Natural killer cell (primary cell): ENCODE measurements at regions not wholly inside any gene's neighbourhood (a gene's known extent, or its start where the extent isn't known, plus 50 kb on each side); places are given as distances from the start of the nearest gene placed in this dataset.

Experiments
- ATAC-seq, 3 donors: fragments of 150-1000 bp in 2 of 3; fragments of 200-7000 bp in 1 of 3; cut with Tn5 transposase; 1 replicate in 1 of 3; 2 replicates in 2 of 3; pipeline ENCODE4 v1.10.0; 2021; ENCODE audit warnings: mild to moderate bottlenecking in 2 of 3, moderate library complexity in 2 of 3
- DNase-seq, 2 donors: peaks; one replicate each; pipeline versions ENCODE4 v3.0.0 to v3.0.0-alpha.2; 2013 to 2021; ENCODE audit warnings: mixed read lengths in 1 of 2
- H3K27ac ChIP-seq: one replicate; pipeline ENCODE4 v1.5.1; 2013; ENCODE audit warnings: mild to moderate bottlenecking, low read length
- H3K27me3 ChIP-seq: one replicate; pipeline ENCODE4 v1.6.1; 2013; ENCODE audit warnings: low read length; ENCODE audit not compliant: control insufficient read depth, insufficient read depth
- H3K36me3 ChIP-seq: one replicate; pipeline ENCODE4 v1.6.1; 2013; ENCODE audit warnings: low read length; ENCODE audit not compliant: control insufficient read depth, insufficient read depth
- H3K4me1 ChIP-seq: one replicate; pipeline ENCODE4 v1.6.1; 2013; ENCODE audit warnings: low read length; ENCODE audit not compliant: control insufficient read depth, insufficient read depth
- H3K4me3 ChIP-seq: one replicate; pipeline ENCODE4 v1.5.1; 2013; ENCODE audit warnings: low read length
- H3K9me3 ChIP-seq: one replicate; pipeline ENCODE4 v1.6.1; 2013; ENCODE audit warnings: low read length; ENCODE audit not compliant: control insufficient read depth, insufficient read depth
- H3K27ac Mint-ChIP-seq, 2 donors: one replicate each; pipeline ENCODE4 v1.8.0; 2022; ENCODE audit warnings: mild to moderate bottlenecking in 2 of 2, mixed read lengths in 2 of 2, moderate library complexity in 1 of 2
- H3K27me3 Mint-ChIP-seq, 2 donors: one replicate each; pipeline ENCODE4 v1.8.0; 2022; ENCODE audit warnings: low read depth in 2 of 2, mixed read lengths in 2 of 2
- H3K36me3 Mint-ChIP-seq: one replicate; pipeline ENCODE4 v1.8.0; 2022; ENCODE audit warnings: mixed read lengths
- H3K4me1 Mint-ChIP-seq, 2 donors: one replicate each; pipeline ENCODE4 v1.8.0; 2022; ENCODE audit warnings: mixed read lengths in 2 of 2
- H3K4me3 Mint-ChIP-seq: one replicate; pipeline ENCODE4 v1.8.0; 2022; ENCODE audit warnings: mild to moderate bottlenecking, moderate library complexity, mixed read lengths
- H3K9me3 Mint-ChIP-seq, 2 donors: one replicate each; pipeline ENCODE4 v1.8.0; 2022; ENCODE audit warnings: mixed read lengths in 2 of 2
- WGBS: methylation state at CpG from one replicate; pipeline ENCODE4 v1.1.7; 2013; ENCODE audit warnings: missing lambda C conversion rate; ENCODE audit not compliant: insufficient coverage; 5-methylcytosine and 5-hydroxymethylcytosine counted together
- intact Hi-C: fragments of 100-400 bp; cut with micrococcal nuclease; formaldehyde crosslinking; loops from one replicate; pipeline ENCODE4 v1.14.2; 2022
- TF ChIP-seq, protein P1 (sequence below): fragments of 200-600 bp; IDR thresholded peaks from one replicate; pipeline ENCODE4 v1.8.0; 2022; ENCODE audit warnings: antibody characterized with exemption

DNA sequence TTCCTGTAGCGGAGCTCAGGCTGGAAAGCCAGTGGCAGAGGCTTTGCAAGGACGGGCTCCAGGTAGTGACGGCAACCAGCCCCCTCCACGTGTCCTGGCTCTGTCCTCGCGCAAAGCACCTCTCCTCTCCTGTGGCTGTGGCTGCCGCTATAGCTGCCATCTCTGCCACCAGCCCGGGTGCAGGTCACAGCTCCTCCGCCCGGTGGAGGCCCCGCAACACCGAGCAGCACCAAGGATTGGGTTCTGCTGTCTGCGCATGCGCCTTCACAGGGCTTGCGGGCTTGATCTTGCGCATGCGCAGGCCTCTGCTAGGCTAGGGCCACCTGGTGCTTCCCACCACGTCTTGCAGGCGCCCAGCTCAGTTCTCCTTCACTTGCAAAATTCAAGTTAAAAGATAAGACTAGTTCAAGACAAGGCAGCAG lies 625.4 kb downstream of the QKI start:
- ATAC-seq, result peak in 2 of 3 donors; percentile 61 to 81
- DNase-seq, result peak in 1 of 2 donors; percentile 80
- 85% methylated on average over 19 of the region's 19 CpGs for WGBS

DNA sequence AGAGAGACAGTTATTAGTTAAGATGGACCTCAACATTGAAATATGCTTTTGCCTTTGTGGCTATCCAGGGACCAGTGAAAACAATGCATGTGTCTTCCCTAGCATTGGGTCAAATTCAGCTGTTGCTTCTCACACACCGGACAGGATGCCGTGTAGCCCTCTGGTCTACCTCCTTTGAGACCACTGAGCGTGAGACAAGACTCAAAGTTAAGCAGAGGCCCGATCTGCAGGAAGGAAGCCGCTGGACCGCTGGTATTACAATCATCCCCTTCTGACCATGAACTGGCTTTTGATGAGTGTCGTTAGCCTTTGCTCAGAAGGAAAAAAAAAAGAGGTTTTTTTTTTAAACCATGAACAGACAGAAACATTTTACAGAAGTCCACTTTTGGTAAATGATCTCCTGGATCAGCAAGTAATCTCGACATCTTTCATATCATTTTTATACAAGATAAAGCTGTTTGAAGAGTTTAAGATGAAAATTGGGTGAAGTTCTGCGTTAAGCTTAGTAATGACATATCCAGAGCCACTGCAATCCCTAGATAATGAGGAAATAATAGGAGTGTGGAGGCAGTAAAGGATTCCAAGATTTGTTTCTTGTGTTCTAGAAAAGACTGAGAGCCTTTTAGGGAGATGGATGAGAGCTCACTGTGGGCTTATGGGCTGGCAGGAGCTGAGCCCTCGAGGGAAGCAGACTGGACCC lies 622.8 kb downstream of the QKI start:
- Histone ChIP-seq H3K9me3 (no peaks in the 10 kb centered on the region), H3K4me3 (no peak overlapping the region), H3K4me1 (no peaks in the 10 kb centered on the region), H3K36me3 (no peaks in the 10 kb centered on the region), H3K27me3 (no peaks in the 10 kb centered on the region), H3K27ac (no peak overlapping the region)
- intact Hi-C loops, result no loop called here
- WGBS, result 40% methylated on average over 8 of the region's 10 CpGs
- no peak overlapping the region for H3K4me3 Mint-ChIP-seq
- peaks cover 9 to 35% of the 10 kb centered on the region in 2 donors for H3K27me3 Mint-ChIP-seq
- H3K27ac Mint-ChIP-seq, result no peak overlapping the region
- no peaks in the 10 kb centered on the region for H3K9me3 Mint-ChIP-seq
- TF ChIP-seq, protein P1, sequence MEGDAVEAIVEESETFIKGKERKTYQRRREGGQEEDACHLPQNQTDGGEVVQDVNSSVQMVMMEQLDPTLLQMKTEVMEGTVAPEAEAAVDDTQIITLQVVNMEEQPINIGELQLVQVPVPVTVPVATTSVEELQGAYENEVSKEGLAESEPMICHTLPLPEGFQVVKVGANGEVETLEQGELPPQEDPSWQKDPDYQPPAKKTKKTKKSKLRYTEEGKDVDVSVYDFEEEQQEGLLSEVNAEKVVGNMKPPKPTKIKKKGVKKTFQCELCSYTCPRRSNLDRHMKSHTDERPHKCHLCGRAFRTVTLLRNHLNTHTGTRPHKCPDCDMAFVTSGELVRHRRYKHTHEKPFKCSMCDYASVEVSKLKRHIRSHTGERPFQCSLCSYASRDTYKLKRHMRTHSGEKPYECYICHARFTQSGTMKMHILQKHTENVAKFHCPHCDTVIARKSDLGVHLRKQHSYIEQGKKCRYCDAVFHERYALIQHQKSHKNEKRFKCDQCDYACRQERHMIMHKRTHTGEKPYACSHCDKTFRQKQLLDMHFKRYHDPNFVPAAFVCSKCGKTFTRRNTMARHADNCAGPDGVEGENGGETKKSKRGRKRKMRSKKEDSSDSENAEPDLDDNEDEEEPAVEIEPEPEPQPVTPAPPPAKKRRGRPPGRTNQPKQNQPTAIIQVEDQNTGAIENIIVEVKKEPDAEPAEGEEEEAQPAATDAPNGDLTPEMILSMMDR, result no peak
- peaks cover 9 to 12% of the 10 kb centered on the region in 2 donors for H3K4me1 Mint-ChIP-seq
- no peak for DNase-seq
- peak in 2 of 3 donors; percentile 28 to 79 for ATAC-seq
- H3K36me3 Mint-ChIP-seq, result no peaks in the 10 kb centered on the region

More for the DNA sequence above, 625.4 kb downstream of the QKI start:
- no peaks in the 10 kb centered on the region for H3K9me3 ChIP-seq
- Mint-ChIP-seq H3K4me1 (peaks cover 9 to 23% of the 10 kb centered on the region in 2 donors), H3K36me3 (no peaks in the 10 kb centered on the region), H3K4me3 (peak overlapping the region; percentile 37), H3K27me3 (peaks cover 13 to 35% of the 10 kb centered on the region in 2 donors), H3K27ac (no peak overlapping the region), H3K9me3 (no peaks in the 10 kb centered on the region)
- no peaks in the 10 kb centered on the region for H3K4me1 ChIP-seq
- H3K36me3 ChIP-seq, result no peaks in the 10 kb centered on the region
- H3K4me3 ChIP-seq, result peak overlapping the region; percentile 21
- no peak overlapping the region for H3K27ac ChIP-seq
- H3K27me3 ChIP-seq, result no peaks in the 10 kb centered on the region
- TF ChIP-seq, protein P1, result no peak
- intact Hi-C loops, result no loop called here

DNA sequence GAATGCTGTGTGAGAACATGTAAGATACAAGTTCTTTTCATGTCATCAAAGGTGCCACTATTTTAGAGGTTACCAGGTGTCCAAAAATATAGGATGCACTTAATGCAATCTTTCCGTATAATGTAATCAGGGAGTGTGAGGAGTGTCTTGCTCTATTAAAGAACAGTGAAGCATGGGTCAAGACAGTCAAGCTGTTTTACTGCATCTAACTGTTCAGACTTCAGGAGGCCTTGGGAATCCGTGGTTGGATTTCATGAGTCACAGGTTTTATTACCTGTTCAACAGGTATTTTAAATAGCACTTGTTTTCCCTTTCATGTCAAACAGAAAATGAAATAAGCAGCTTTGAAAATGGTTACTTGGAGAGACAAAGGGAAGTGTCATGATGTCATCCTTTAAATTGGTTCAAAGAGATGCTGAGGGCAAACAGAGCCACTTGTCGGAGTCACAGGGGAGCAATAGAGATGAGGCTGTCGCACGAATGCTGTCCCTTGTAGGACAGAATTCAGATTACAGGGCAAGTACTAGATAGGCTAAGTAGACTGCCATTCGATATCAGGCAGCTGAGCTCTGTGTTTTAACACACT lies 621.5 kb downstream of the QKI start:
- no peak overlapping the region for H3K4me3 ChIP-seq
- no peaks in the 10 kb centered on the region for H3K9me3 Mint-ChIP-seq
- DNase-seq (no peak), ATAC-seq (no peak)
- no peaks in the 10 kb centered on the region for H3K4me1 ChIP-seq
- no peaks in the 10 kb centered on the region for H3K36me3 Mint-ChIP-seq
- no peak overlapping the region for H3K4me3 Mint-ChIP-seq
- peaks cover 9 to 11% of the 10 kb centered on the region in 2 donors for H3K4me1 Mint-ChIP-seq
- 83% methylated on average over 6 of the region's 6 CpGs for WGBS
- H3K27ac Mint-ChIP-seq, result no peak overlapping the region
- TF ChIP-seq, protein P1, result no peak
- H3K36me3 ChIP-seq, result no peaks in the 10 kb centered on the region
- intact Hi-C loops, result no loop called here
- H3K27me3 ChIP-seq, result no peaks in the 10 kb centered on the region
- no peak overlapping the region for H3K27ac ChIP-seq
- no peaks in the 10 kb centered on the region for H3K9me3 ChIP-seq
- peaks cover 11 to 24% of the 10 kb centered on the region in 2 donors for H3K27me3 Mint-ChIP-seq
